GM13976 (cell line): ENCODE measurements at regions not wholly inside any gene's neighbourhood (a gene's known extent, or its start where the extent isn't known, plus 50 kb on each side); places are given as distances from the start of the nearest gene placed in this dataset.

ENCODE experiments used
- DNase-seq: peaks from one replicate; pipeline ENCODE4 v3.0.0; 2012; ENCODE audit warnings: low spot score
- in situ Hi-C: fragments of 300-500 bp; cut with MboI; formaldehyde crosslinking; loops from one replicate; pipeline ENCODE4 v1.12.0; 2022; ENCODE audit warnings: low sequenced_read_pairs, mixed read lengths, inconsistent platforms; ENCODE audit not compliant: unreplicated experiment
- TF ChIP-seq, protein P1 (sequence below): IDR thresholded peaks from 2 replicates; pipeline ENCODE4 v1.5.1; 2012; ENCODE audit warnings: borderline replicate concordance, mild to moderate bottlenecking; ENCODE audit not compliant: insufficient read depth; ENCODE audit errors: extremely low read depth, missing control alignments, control extremely low read depth

- in situ Hi-C loops = no loop called here
- no peak for DNase-seq
- TF ChIP-seq, protein P1, sequence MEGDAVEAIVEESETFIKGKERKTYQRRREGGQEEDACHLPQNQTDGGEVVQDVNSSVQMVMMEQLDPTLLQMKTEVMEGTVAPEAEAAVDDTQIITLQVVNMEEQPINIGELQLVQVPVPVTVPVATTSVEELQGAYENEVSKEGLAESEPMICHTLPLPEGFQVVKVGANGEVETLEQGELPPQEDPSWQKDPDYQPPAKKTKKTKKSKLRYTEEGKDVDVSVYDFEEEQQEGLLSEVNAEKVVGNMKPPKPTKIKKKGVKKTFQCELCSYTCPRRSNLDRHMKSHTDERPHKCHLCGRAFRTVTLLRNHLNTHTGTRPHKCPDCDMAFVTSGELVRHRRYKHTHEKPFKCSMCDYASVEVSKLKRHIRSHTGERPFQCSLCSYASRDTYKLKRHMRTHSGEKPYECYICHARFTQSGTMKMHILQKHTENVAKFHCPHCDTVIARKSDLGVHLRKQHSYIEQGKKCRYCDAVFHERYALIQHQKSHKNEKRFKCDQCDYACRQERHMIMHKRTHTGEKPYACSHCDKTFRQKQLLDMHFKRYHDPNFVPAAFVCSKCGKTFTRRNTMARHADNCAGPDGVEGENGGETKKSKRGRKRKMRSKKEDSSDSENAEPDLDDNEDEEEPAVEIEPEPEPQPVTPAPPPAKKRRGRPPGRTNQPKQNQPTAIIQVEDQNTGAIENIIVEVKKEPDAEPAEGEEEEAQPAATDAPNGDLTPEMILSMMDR = no peak
These were observed 61.0 kb downstream of the FOXL1 start for GRCh38 chr16:86639354-86639753.

- in situ Hi-C loops = no loop called here
- DNase-seq = no peak
- TF ChIP-seq, protein P1 = no peak
These were observed 62.0 kb downstream of the FOXL1 start for GRCh38 chr16:86640265-86640843.

DNA sequence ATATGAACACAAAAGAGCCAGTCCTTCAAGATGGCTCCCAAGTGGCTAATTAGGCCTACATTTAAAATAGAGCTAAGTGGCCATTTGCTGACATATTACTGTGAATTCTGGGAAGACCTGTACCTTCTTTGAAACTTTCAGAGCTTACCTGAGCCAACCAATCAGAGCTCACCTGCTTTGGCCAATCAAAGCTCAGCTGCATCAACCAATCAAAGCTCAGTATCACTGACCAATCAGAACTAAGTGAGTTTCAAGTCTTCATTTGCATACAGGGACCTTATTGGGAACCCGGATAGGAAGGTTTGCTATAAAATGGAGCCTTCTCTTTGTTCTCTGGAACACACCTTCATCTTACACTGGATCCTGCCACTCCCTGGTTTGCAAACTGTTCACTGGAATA is 63.7 kb downstream of the FOXL1 start:
- in situ Hi-C loops = no loop called here
- TF ChIP-seq, protein P1 = no peak
- no peak for DNase-seq

DNA sequence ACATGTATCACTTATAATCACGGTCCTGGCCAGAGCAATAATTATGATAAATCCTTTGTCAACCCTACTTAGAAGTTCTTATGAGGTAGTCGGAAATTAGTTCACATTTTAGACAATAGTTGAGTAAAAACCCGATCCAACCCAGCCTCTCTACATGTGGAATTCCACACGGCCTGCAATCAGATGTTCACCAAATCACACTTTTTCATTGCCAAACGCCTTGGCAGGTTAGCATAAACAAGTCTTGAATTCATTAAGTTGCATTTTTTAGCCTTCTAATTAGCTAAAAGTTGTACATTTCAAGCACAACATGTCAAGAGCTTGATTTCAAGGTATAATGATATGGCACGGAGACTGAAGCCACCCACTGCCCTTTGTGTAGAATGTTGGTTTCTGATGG is 65.3 kb downstream of the FOXL1 start:
- DNase-seq = no peak
- TF ChIP-seq, protein P1 = no peak
- in situ Hi-C loops = no loop called here

DNA sequence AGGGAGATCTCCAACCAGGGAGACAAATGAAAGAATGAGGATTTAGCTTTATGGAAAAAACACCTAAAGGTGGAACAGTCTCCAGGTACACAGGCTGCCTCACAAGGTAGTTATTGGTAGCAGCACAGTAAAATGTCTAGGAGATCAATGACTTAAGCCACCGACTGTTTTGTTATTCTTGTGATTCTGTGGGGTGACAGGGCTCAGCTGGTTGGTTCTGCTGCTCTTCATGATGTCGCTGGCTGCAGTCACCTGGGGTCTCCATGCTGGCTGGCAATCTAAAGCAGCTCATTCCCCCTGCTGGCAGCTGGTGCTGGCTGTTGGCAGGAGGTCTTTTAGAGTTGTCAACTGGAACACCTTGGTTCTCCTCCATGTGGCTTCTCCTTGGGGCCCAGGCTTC is 69.2 kb downstream of the FOXL1 start:
- TF ChIP-seq, protein P1 = no peak
- DNase-seq = no peak
- in situ Hi-C loops = no loop called here

DNA sequence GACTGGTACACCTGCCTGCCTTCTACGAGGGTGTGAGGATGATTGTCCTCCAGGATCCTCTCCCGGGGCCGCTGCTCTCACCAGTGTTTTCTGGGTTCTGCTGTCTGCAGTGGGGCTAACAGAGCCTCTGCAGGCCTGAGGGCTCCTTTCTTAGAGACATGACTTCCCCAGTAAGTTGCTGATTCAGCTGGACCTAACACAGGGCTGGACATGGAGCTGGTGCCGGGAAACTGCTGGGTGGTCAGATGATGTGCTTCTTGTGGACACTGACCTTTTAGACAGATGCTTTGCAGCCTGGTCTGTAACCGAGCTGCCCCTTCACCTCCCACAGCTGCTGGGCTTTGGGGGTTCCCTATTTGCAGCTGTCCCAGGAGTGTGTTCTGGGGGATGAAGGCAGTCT is 71.5 kb downstream of the FOXL1 start:
- TF ChIP-seq, protein P1 = no peak
- DNase-seq = no peak
- in situ Hi-C loops = no loop called here
